HCT116 (cell line): ENCODE measurements at regions not wholly inside any gene's neighbourhood (a gene's known extent, or its start where the extent isn't known, plus 50 kb on each side); places are given as distances from the start of the nearest gene placed in this dataset.

Source experiments
- ATAC-seq: fragments of 200-7000 bp; cut with Tn5 transposase; 2 replicates; pipeline ENCODE4 v1.9.1; 2020; ENCODE audit warnings: mild to moderate bottlenecking, moderate library complexity
- BruUV-seq: library from RNA; stranded (reverse); fragments of 400-500 nt; replicated peaks from 2 replicates; lab custom pipeline; 2021; lab: Mats Ljungman, UMichigan
- CTCF ChIA-PET: fragments of 300-600 bp; sonication (Branson Sonifier 250); formaldehyde crosslinking; loops from one replicate; lab custom pipeline; 2021; ENCODE audit warnings: antibody characterized with exemption; lab: Charles Lee
- POLR2A ChIA-PET: fragments of 300-600, 350-600 bp; sonication (Branson Sonifier 250); formaldehyde crosslinking; loops from one replicate; lab custom pipeline; 2021; ENCODE audit warnings: antibody characterized with exemption; lab: Charles Lee
- RAD21 ChIA-PET, 2 experiments: fragments of 300-600 bp; sonication (Branson Sonifier 250); formaldehyde crosslinking; loops; one replicate each; lab custom pipeline; 2023; ENCODE audit warnings: low total read pairs in 2 of 2; ENCODE audit not compliant: uncharacterized antibody in 2 of 2, unreplicated experiment in 2 of 2, low non-redundant PET in 1 of 2; lab: Charles Lee
- DNase-seq: peaks from one replicate; pipeline ENCODE4 v3.0.0-alpha.2; 2010; ENCODE audit warnings: low read depth, low spot score
- H2AFZ ChIP-seq: fragments of 200-600 bp; shearing (Covaris generic), sonication (generic); 2 replicates; pipeline ENCODE4 v1.6.1; 2017; ENCODE audit warnings: low read depth, mixed run types, mixed read lengths, antibody characterized with exemption, low read length; ENCODE audit not compliant: poor library complexity, severe bottlenecking
- H3K27ac ChIP-seq: 2 replicates; pipeline ENCODE4 v1.5.1; 2012; ENCODE audit warnings: low read depth, low read length
- H3K27me3 ChIP-seq: fragments of 200-600 bp; sonication (generic); 2 replicates; pipeline ENCODE4 v1.6.1; 2016; ENCODE audit warnings: mixed run types, low read length, mixed read lengths; ENCODE audit not compliant: insufficient read depth
- H3K36me3 ChIP-seq, 2 experiments: fragments of 200-500 bp in 1 of 2; fragments of 200-600 bp in 1 of 2; sonication (Bioruptor generic) in 1 of 2; sonication (generic) in 1 of 2; 2 replicates each; pipeline versions ENCODE4 v1.5.1 to v1.6.1; 2014 to 2016; ENCODE audit warnings: low read length in 2 of 2, inconsistent platforms in 1 of 2, mixed read lengths in 1 of 2, mixed run types in 1 of 2; ENCODE audit not compliant: insufficient read depth in 2 of 2, control insufficient read depth in 1 of 2
- H3K4me1 ChIP-seq, 2 experiments: fragments of 200-600 bp in 1 of 2; sonication (generic) in 1 of 2; 2 replicates each; pipeline versions ENCODE4 v1.5.1 to v1.6.1; 2012 to 2017; ENCODE audit warnings: low read length in 2 of 2, inconsistent platforms in 1 of 2, mild to moderate bottlenecking in 1 of 2, mixed read lengths in 1 of 2, mixed run types in 1 of 2, moderate library complexity in 1 of 2; ENCODE audit not compliant: insufficient read depth in 2 of 2, control insufficient read depth in 1 of 2
- H3K4me2 ChIP-seq: fragments of 200-600 bp; sonication (generic); 2 replicates; pipeline ENCODE4 v1.6.1; 2017; ENCODE audit warnings: mixed run types, low read length, mixed read lengths
- H3K4me3 ChIP-seq, 2 experiments: fragments of 200-600 bp in 1 of 2; sonication (generic) in 1 of 2; replicated peaks in 1 of 2; 2 replicates each; pipeline ENCODE4 v1.5.1; 2011 to 2016; ENCODE audit warnings: low read length in 2 of 2, control low read depth in 1 of 2, low read depth in 1 of 2, mild to moderate bottlenecking in 1 of 2, mixed read lengths in 1 of 2, mixed run types in 1 of 2
- H3K79me2 ChIP-seq: fragments of 200-600 bp; sonication (generic); 2 replicates; pipeline ENCODE4 v1.6.1; 2017; ENCODE audit warnings: mild to moderate bottlenecking, mixed run types, low read length, moderate library complexity, mixed read lengths; ENCODE audit not compliant: insufficient read depth
- H3K9ac ChIP-seq: fragments of 200-600 bp; sonication (generic); 2 replicates; pipeline ENCODE4 v1.6.1; 2016; ENCODE audit warnings: low read length, mixed read lengths
- H3K9me2 ChIP-seq: fragments of 200-600 bp; sonication (generic), shearing (Covaris generic); 2 replicates; pipeline ENCODE4 v1.6.1; 2017; ENCODE audit warnings: mixed run types, mild to moderate bottlenecking, moderate library complexity; ENCODE audit not compliant: insufficient read depth
- H3K9me3 ChIP-seq, 2 experiments: fragments of 200-500 bp in 1 of 2; fragments of 200-600 bp in 1 of 2; sonication (Bioruptor generic) in 1 of 2; sonication (generic) in 1 of 2; 2 replicates each; pipeline ENCODE4 v1.6.1; 2014 to 2017; ENCODE audit warnings: low read length in 2 of 2, mixed read lengths in 2 of 2, inconsistent platforms in 1 of 2, low read depth in 1 of 2, mild to moderate bottlenecking in 1 of 2, mixed run types in 1 of 2, moderate library complexity in 1 of 2; ENCODE audit not compliant: control insufficient read depth in 1 of 2, insufficient read depth in 1 of 2
- H4K20me1 ChIP-seq: fragments of 200-600 bp; sonication (generic), shearing (Covaris generic); 2 replicates; pipeline ENCODE4 v1.6.1; 2017; ENCODE audit warnings: mixed run types, mild to moderate bottlenecking, moderate library complexity; ENCODE audit not compliant: insufficient read depth
- CBX3 ChIP-seq: IDR thresholded peaks from 2 replicates; pipeline ENCODE4 v1.6.1; 2012; ENCODE audit warnings: low read depth
- ELF1 ChIP-seq: IDR thresholded peaks from 2 replicates; pipeline ENCODE4 v1.6.1; 2012; ENCODE audit warnings: low read depth, borderline replicate concordance
- EZH2 ChIP-seq: fragments of 200-600 bp; sonication (generic); IDR thresholded peaks from 2 replicates; pipeline ENCODE4 v1.6.1; 2017; ENCODE audit warnings: antibody characterized with exemption, mixed run types
- FOSL1 ChIP-seq: IDR thresholded peaks from 2 replicates; pipeline ENCODE4 v1.6.1; 2012; ENCODE audit warnings: low read depth
- RAD21 ChIP-seq: IDR thresholded peaks from 2 replicates; pipeline ENCODE4 v1.6.1; 2012; ENCODE audit warnings: low read depth, mild to moderate bottlenecking
- SIN3A ChIP-seq: IDR thresholded peaks from 2 replicates; pipeline ENCODE4 v1.6.1; 2012; ENCODE audit warnings: low read depth
- SP1 ChIP-seq: IDR thresholded peaks from 2 replicates; pipeline ENCODE4 v1.6.1; 2012; ENCODE audit warnings: low read depth
- SRF ChIP-seq: IDR thresholded peaks from 2 replicates; pipeline ENCODE4 v1.6.1; 2012; ENCODE audit warnings: low read depth
- ZFX ChIP-seq: fragments of 450-650 bp; IDR thresholded peaks from 2 replicates; pipeline ENCODE4 v1.6.1; 2017
- intact Hi-C: fragments of 100-400 bp; cut with micrococcal nuclease; formaldehyde crosslinking; loops from 2 replicates; pipeline ENCODE4 v1.10.0; 2022
- TF ChIP-seq, protein P1 (sequence below): IDR thresholded peaks from 2 replicates; pipeline ENCODE4 v1.6.1; 2012
- TF ChIP-seq, protein P2 (sequence below): IDR thresholded peaks from 2 replicates; pipeline ENCODE4 v1.6.1; 2012
- TF ChIP-seq, protein P3 (sequence below): IDR thresholded peaks from 2 replicates; pipeline ENCODE4 v1.6.1; 2011; ENCODE audit warnings: mild to moderate bottlenecking, low read length, moderate library complexity; ENCODE audit not compliant: insufficient replicate concordance; ENCODE audit errors: extremely low read depth

DNA sequence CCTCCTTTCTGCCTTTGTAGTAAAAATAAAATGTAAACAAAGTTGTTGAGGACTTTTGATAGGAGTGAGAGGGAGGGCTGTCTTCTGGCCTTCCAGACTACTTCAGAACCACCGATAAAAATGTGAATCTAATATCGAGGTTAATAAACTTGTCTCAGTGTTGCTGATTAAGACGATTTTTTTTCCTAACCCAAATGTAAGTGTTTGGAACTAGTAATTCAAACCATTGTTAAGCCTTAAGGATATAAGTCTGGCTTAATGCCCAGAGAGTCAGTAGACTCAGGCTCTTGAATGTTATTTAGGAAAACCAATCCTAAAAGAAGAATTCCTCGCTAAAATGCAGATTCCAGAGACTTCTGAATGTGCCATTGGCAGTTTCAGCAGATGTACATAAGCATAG, 356.9 kb downstream of the SIPA1L2 start:
- no peaks in the 10 kb centered on the region for H4K20me1 ChIP-seq
- no peaks in the 10 kb centered on the region for H3K79me2 ChIP-seq
- no peak overlapping the region for H3K4me2 ChIP-seq
- CTCF ChIA-PET: no interaction called here
- no peaks in the 10 kb centered on the region for H3K36me3 ChIP-seq
- TF ChIP-seq EZH2 (no peak), FOSL1 (no peak), ELF1 (no peak), SIN3A (no peak), RAD21 (no peak), ZFX (no peak), SRF (no peak), SP1 (no peak), CBX3 (no peak)
- TF ChIP-seq, protein P1, sequence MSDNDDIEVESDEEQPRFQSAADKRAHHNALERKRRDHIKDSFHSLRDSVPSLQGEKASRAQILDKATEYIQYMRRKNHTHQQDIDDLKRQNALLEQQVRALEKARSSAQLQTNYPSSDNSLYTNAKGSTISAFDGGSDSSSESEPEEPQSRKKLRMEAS: no peak
- TF ChIP-seq, protein P2, sequence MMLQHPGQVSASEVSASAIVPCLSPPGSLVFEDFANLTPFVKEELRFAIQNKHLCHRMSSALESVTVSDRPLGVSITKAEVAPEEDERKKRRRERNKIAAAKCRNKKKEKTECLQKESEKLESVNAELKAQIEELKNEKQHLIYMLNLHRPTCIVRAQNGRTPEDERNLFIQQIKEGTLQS: no peak
- TF ChIP-seq, protein P3, sequence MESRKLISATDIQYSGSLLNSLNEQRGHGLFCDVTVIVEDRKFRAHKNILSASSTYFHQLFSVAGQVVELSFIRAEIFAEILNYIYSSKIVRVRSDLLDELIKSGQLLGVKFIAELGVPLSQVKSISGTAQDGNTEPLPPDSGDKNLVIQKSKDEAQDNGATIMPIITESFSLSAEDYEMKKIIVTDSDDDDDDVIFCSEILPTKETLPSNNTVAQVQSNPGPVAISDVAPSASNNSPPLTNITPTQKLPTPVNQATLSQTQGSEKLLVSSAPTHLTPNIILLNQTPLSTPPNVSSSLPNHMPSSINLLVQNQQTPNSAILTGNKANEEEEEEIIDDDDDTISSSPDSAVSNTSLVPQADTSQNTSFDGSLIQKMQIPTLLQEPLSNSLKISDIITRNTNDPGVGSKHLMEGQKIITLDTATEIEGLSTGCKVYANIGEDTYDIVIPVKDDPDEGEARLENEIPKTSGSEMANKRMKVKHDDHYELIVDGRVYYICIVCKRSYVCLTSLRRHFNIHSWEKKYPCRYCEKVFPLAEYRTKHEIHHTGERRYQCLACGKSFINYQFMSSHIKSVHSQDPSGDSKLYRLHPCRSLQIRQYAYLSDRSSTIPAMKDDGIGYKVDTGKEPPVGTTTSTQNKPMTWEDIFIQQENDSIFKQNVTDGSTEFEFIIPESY: no peak
- TF ChIP-seq, all 23 proteins: peak for 0
- Histone ChIP-seq H3K27ac (no peak overlapping the region), H3K27me3 (no peaks in the 10 kb centered on the region), H3K4me3 (no peak overlapping the region), H3K9ac (no peak overlapping the region), H3K4me1 (no peaks in the 10 kb centered on the region), H3K9me3 (no peaks in the 10 kb centered on the region), H3K9me2 (no peaks in the 10 kb centered on the region), H2AFZ (no peak overlapping the region)
- RAD21 ChIA-PET: no interaction called here
- ATAC-seq: no peak
- no TSS peak for BruUV-seq
- DNase-seq: no peak
- intact Hi-C loops: no loop called here
- POLR2A ChIA-PET: no interaction called here
